SK-N-SH (cell line): ENCODE measurements at regions not wholly inside any gene's neighbourhood (a gene's known extent, or its start where the extent isn't known, plus 50 kb on each side); places are given as distances from the start of the nearest gene placed in this dataset.

Experiments
- CTCF ChIA-PET: fragments of 300-600, 350-600 bp; formaldehyde crosslinking; extraction: SDS; loops from one replicate; lab custom pipeline; 2021; lab: Yijun Ruan, JAX
- POLR2A ChIA-PET: fragments of 350-600 bp; sonication (Branson Sonifier 250); formaldehyde crosslinking; extraction: SDS; loops from one replicate; lab custom pipeline; 2020; ENCODE audit warnings: antibody characterized with exemption, inconsistent platforms; lab: Yijun Ruan, JAX
- DNase-seq: peaks from one replicate; pipeline ENCODE4 v3.0.0; 2012
- H2AFZ ChIP-seq: fragments of 200-600 bp; sonication (generic); 2 replicates; pipeline ENCODE4 v1.8.1; 2016; ENCODE audit warnings: antibody characterized with exemption, mild to moderate bottlenecking, low read depth
- H3F3A ChIP-seq: fragments of 200-600 bp; sonication (generic); replicated peaks from 2 replicates; pipeline ENCODE3; 2016; ENCODE audit warnings: antibody characterized with exemption, mild to moderate bottlenecking; ENCODE audit not compliant: insufficient read depth
- H3K27ac ChIP-seq, 2 experiments: fragments of 200-500 bp in 1 of 2; fragments of 200-600 bp in 1 of 2; sonication (Bioruptor generic) in 1 of 2; sonication (generic), shearing (Covaris generic) in 1 of 2; 2 replicates each; pipeline versions ENCODE4 v1.5.1 to v1.6.1; 2014 to 2016; ENCODE audit warnings: low read depth in 2 of 2, inconsistent platforms in 1 of 2, low read length in 1 of 2, mild to moderate bottlenecking in 1 of 2, mixed read lengths in 1 of 2
- H3K27me3 ChIP-seq: fragments of 200-600 bp; sonication (generic), shearing (Covaris generic); 2 replicates; pipeline ENCODE4 v1.6.1; 2016; ENCODE audit warnings: mixed run types; ENCODE audit not compliant: insufficient read depth
- H3K36me3 ChIP-seq, 2 experiments: fragments of 200-500 bp in 1 of 2; fragments of 200-600 bp in 1 of 2; sonication (Bioruptor generic) in 1 of 2; sonication (generic) in 1 of 2; replicated peaks in 1 of 2; 2 replicates each; pipeline versions ENCODE3 to v1.5.1; 2014 to 2016; ENCODE audit warnings: low read length in 1 of 2, mild to moderate bottlenecking in 1 of 2; ENCODE audit not compliant: insufficient read depth in 2 of 2, control insufficient read depth in 1 of 2
- H3K4me1 ChIP-seq, 2 experiments: fragments of 200-500 bp in 1 of 2; fragments of 200-600 bp in 1 of 2; sonication (Bioruptor generic) in 1 of 2; sonication (generic), shearing (Covaris generic) in 1 of 2; 2 replicates each; pipeline versions ENCODE4 v1.5.1 to v1.6.1; 2014 to 2016; ENCODE audit warnings: low read depth in 1 of 2, low read length in 1 of 2, mixed run types in 1 of 2; ENCODE audit not compliant: insufficient read depth in 2 of 2, control insufficient read depth in 1 of 2
- H3K4me2 ChIP-seq: fragments of 200-600 bp; sonication (generic), shearing (Covaris generic); 2 replicates; pipeline ENCODE4 v1.6.1; 2017; ENCODE audit warnings: mixed run types
- H3K4me3 ChIP-seq, 2 experiments: fragments of 200-500 bp in 1 of 2; fragments of 200-600 bp in 1 of 2; sonication (Bioruptor generic) in 1 of 2; sonication (generic), shearing (Covaris generic) in 1 of 2; 2 replicates each; pipeline versions ENCODE4 v1.5.1 to v1.8.1; 2014 to 2016; ENCODE audit warnings: low read depth in 2 of 2, inconsistent platforms in 1 of 2, low read length in 1 of 2, mild to moderate bottlenecking in 1 of 2, mixed read lengths in 1 of 2, moderate library complexity in 1 of 2
- H3K79me2 ChIP-seq: fragments of 200-600 bp; sonication (generic); 2 replicates; pipeline ENCODE4 v1.8.1; 2017; ENCODE audit warnings: mild to moderate bottlenecking; ENCODE audit not compliant: insufficient read depth
- H3K9ac ChIP-seq: fragments of 200-600 bp; sonication (generic); 2 replicates; pipeline ENCODE4 v1.6.1; 2017; ENCODE audit warnings: mixed run types
- H3K9me2 ChIP-seq: fragments of 200-600 bp; sonication (generic); 2 replicates; pipeline ENCODE4 v1.6.1; 2017; ENCODE audit warnings: mixed run types
- H3K9me3 ChIP-seq: fragments of 200-600 bp; sonication (generic); 2 replicates; pipeline ENCODE4 v1.6.1; 2017; ENCODE audit warnings: mixed run types, mild to moderate bottlenecking, moderate library complexity
- H4K20me1 ChIP-seq: fragments of 200-600 bp; sonication (generic); 2 replicates; pipeline ENCODE4 v1.6.1; 2017; ENCODE audit warnings: mild to moderate bottlenecking, mixed run types; ENCODE audit not compliant: insufficient read depth
- CHD2 ChIP-seq: fragments of 150-350 bp; IDR thresholded peaks from 2 replicates; pipeline ENCODE4 v1.6.1; 2018; ENCODE audit warnings: low read length; ENCODE audit not compliant: partially characterized antibody
- ELF1 ChIP-seq: IDR thresholded peaks from 2 replicates; pipeline ENCODE4 v1.4.0; 2012
- EP300 ChIP-seq, 2 experiments: IDR thresholded peaks; 2 replicates each; pipeline versions ENCODE4 v1.4.0 to v1.6.1; 2012; ENCODE audit warnings: borderline replicate concordance in 1 of 2, low read depth in 1 of 2, low read length in 1 of 2
- FOSL2 ChIP-seq: IDR thresholded peaks from 2 replicates; pipeline ENCODE4 v1.4.0; 2012; ENCODE audit warnings: low read depth, mild to moderate bottlenecking, moderate library complexity, borderline replicate concordance
- GATA2 ChIP-seq: sonication (generic); formaldehyde crosslinking; IDR thresholded peaks from 2 replicates; pipeline ENCODE4 v1.5.0; 2020; ENCODE audit warnings: mild to moderate bottlenecking, missing genetic modification reagents
- IRF3 ChIP-seq: fragments of 150-350 bp; IDR thresholded peaks from 2 replicates; pipeline ENCODE4 v1.6.1; 2016; ENCODE audit warnings: mild to moderate bottlenecking, low read depth, low read length
- JUND ChIP-seq: IDR thresholded peaks from 2 replicates; pipeline ENCODE4 v1.4.0; 2012
- MAX ChIP-seq: IDR thresholded peaks from 2 replicates; pipeline ENCODE4 v1.4.0; 2012; ENCODE audit warnings: low read depth
- MEF2A ChIP-seq: IDR thresholded peaks from 2 replicates; pipeline ENCODE4 v1.4.0; 2012; ENCODE audit warnings: low read depth, borderline replicate concordance
- NFIC ChIP-seq: IDR thresholded peaks from 2 replicates; pipeline ENCODE4 v1.4.0; 2012; ENCODE audit warnings: borderline replicate concordance
- PBX3 ChIP-seq: IDR thresholded peaks from 2 replicates; pipeline ENCODE4; 2012
- POLR2AphosphoS5 ChIP-seq: IDR thresholded peaks from 2 replicates; pipeline ENCODE4 v1.6.1; 2012; ENCODE audit warnings: low read depth, low read length
- RAD21 ChIP-seq: IDR thresholded peaks from 2 replicates; pipeline ENCODE4 v1.6.1; 2012; ENCODE audit warnings: mild to moderate bottlenecking, low read length
- RCOR1 ChIP-seq: fragments of 150-350 bp; IDR thresholded peaks from 2 replicates; pipeline ENCODE4 v1.6.1; 2017; ENCODE audit warnings: antibody characterized with exemption, low read length
- RFX5 ChIP-seq: IDR thresholded peaks from 2 replicates; pipeline ENCODE4 v1.6.1; 2012; ENCODE audit warnings: mild to moderate bottlenecking, improper control_type of control experiment, low read length
- RXRA ChIP-seq: IDR thresholded peaks from 2 replicates; pipeline ENCODE4 v1.4.0; 2012; ENCODE audit warnings: low read depth, mild to moderate bottlenecking, borderline replicate concordance
- SMC3 ChIP-seq: IDR thresholded peaks from 2 replicates; pipeline ENCODE4 v1.6.1; 2012; ENCODE audit warnings: low read depth, low read length, improper control_type of control experiment
- TEAD4 ChIP-seq: IDR thresholded peaks from 2 replicates; pipeline ENCODE4 v1.4.0; 2012; ENCODE audit warnings: mild to moderate bottlenecking, borderline replicate concordance; ENCODE audit not compliant: insufficient read depth
- USF1 ChIP-seq: IDR thresholded peaks from 2 replicates; pipeline ENCODE4 v1.4.0; 2012; ENCODE audit warnings: low read depth, borderline replicate concordance
- ZBTB33 ChIP-seq: IDR thresholded peaks from 2 replicates; pipeline ENCODE4 v1.4.0; 2012; ENCODE audit warnings: low read depth, borderline replicate concordance
- WGBS: methylation state at CpG from one replicate; pipeline ENCODE4 v1.1.6; 2017; ENCODE audit warnings: low lambda C conversion rate; 5-methylcytosine and 5-hydroxymethylcytosine counted together

- H3K4me1 ChIP-seq: no peaks in the 10 kb centered on the region
- no peak overlapping the region for H3K4me2 ChIP-seq
- no peaks in the 10 kb centered on the region for H3F3A ChIP-seq
- 15% methylated on average over 2 of the region's 2 CpGs for WGBS
- H3K9me2 ChIP-seq: no peaks in the 10 kb centered on the region
- H3K9ac ChIP-seq: no peak overlapping the region
- POLR2A ChIA-PET: no interaction called here
- no peaks in the 10 kb centered on the region for H3K79me2 ChIP-seq
- H2AFZ ChIP-seq: no peak overlapping the region
- H3K27me3 ChIP-seq: no peaks in the 10 kb centered on the region
- no peak overlapping the region for H3K4me3 ChIP-seq
- H3K9me3 ChIP-seq: no peaks in the 10 kb centered on the region
- no peak overlapping the region for H3K27ac ChIP-seq
- no peak for DNase-seq
- CTCF ChIA-PET: no interaction called here
- H3K36me3 ChIP-seq: no peaks in the 10 kb centered on the region
- TF ChIP-seq NFIC: 0 out of 2 replicates have a peak, but pooled peaks have one; percentile 14
- no peak for TF ChIP-seq RCOR1
- no peaks in the 10 kb centered on the region for H4K20me1 ChIP-seq
These were observed 1188.5 kb upstream of the NRXN1 start for GRCh38 chr2:52220393-52220792.

- H3K9me2 ChIP-seq: no peaks in the 10 kb centered on the region
- ChIA-PET CTCF (no interaction called here), POLR2A (no interaction called here)
- H3K9ac ChIP-seq: no peak overlapping the region
- no peaks in the 10 kb centered on the region for H3K4me1 ChIP-seq
- H4K20me1 ChIP-seq: no peaks in the 10 kb centered on the region
- H3K36me3 ChIP-seq: no peaks in the 10 kb centered on the region
- DNase-seq: no peak
- H3K27ac ChIP-seq: no peak overlapping the region
- no peak overlapping the region for H3K4me3 ChIP-seq
- H2AFZ ChIP-seq: no peak overlapping the region
- no peak overlapping the region for H3K4me2 ChIP-seq
- H3K9me3 ChIP-seq: no peaks in the 10 kb centered on the region
- H3K27me3 ChIP-seq: no peaks in the 10 kb centered on the region
- no peaks in the 10 kb centered on the region for H3K79me2 ChIP-seq
- TF ChIP-seq CHD2 (no peak), IRF3 (no peak), RXRA (no peak), GATA2 (CRISPR knock-in tag) (no peak), TEAD4 (no peak), SMC3 (no peak), RFX5 (no peak), EP300 (IDR thresholded peaks at IDR 0.05; ENCODE audit: borderline replicate concordance in 1 of 2, low read depth in 1 of 2, low read length in 1 of 2) (no peak), JUND (no peak), PBX3 (no peak)
- H3F3A ChIP-seq: no peaks in the 10 kb centered on the region
- 3% methylated on average over 2 of the region's 2 CpGs for WGBS
These were observed 1178.7 kb upstream of the NRXN1 start for GRCh38 chr2:52210611-52211010.

- ChIA-PET CTCF (no interaction called here), POLR2A (no interaction called here)
- no peaks in the 10 kb centered on the region for H3F3A ChIP-seq
- H3K9me2 ChIP-seq: no peaks in the 10 kb centered on the region
- no peak for DNase-seq
- H2AFZ ChIP-seq: no peak overlapping the region
- no peaks in the 10 kb centered on the region for H3K27me3 ChIP-seq
- no peaks in the 10 kb centered on the region for H3K36me3 ChIP-seq
- H3K9me3 ChIP-seq: no peaks in the 10 kb centered on the region
- no peak overlapping the region for H3K27ac ChIP-seq
- H3K79me2 ChIP-seq: no peaks in the 10 kb centered on the region
- no peak overlapping the region for H3K9ac ChIP-seq
- 12% methylated on average over 1 of the region's 1 CpG for WGBS
- no peak overlapping the region for H3K4me3 ChIP-seq
- H3K4me2 ChIP-seq: no peak overlapping the region
- no peaks in the 10 kb centered on the region for H3K4me1 ChIP-seq
- H4K20me1 ChIP-seq: no peaks in the 10 kb centered on the region
- TF ChIP-seq ZBTB33: no peak
- TF ChIP-seq MAX: no peak
- no peak for TF ChIP-seq MEF2A
- TF ChIP-seq POLR2AphosphoS5: no peak
- TF ChIP-seq CHD2: no peak
- TF ChIP-seq SMC3: no peak
- TF ChIP-seq GATA2 (CRISPR knock-in tag): no peak
- TF ChIP-seq FOSL2: no peak
- TF ChIP-seq EP300 (IDR thresholded peaks at IDR 0.05; ENCODE audit: borderline replicate concordance in 1 of 2, low read depth in 1 of 2, low read length in 1 of 2): no peak
- TF ChIP-seq RFX5: no peak
- TF ChIP-seq USF1: no peak
- TF ChIP-seq RAD21: no peak
- TF ChIP-seq ELF1: no peak
These were observed 1178.2 kb upstream of the NRXN1 start for GRCh38 chr2:52210161-52210560.
